Adrenal gland (tissue), 9 donors: ENCODE measurements at regions not wholly inside any gene's neighbourhood (a gene's known extent, or its start where the extent isn't known, plus 50 kb on each side); places are given as distances from the start of the nearest gene placed in this dataset.

Source experiments
- DNase-seq, 7 donors: peaks; one replicate each; pipeline ENCODE4 v3.0.0-alpha.2; 2019 to 2020
- H3K27ac ChIP-seq, 5 donors: fragments of 200-600 bp; sonication (generic) in 4 of 5; 1 replicate in 3 of 5; 2 replicates in 2 of 5; pipeline versions ENCODE4 v1.5.1 to v1.8.0; 2016 to 2020; ENCODE audit warnings: mild to moderate bottlenecking in 1 of 5
- H3K27me3 ChIP-seq: fragments of 200-600 bp; 2 replicates; pipeline ENCODE4 v1.8.0; 2021
- H3K36me3 ChIP-seq, 2 donors: fragments of 200-600 bp; replicated peaks in 1 of 2; 1 replicate in 1 of 2; 2 replicates in 1 of 2; pipeline versions ENCODE4 v1.5.1 to v1.8.0; 2018 to 2022
- H3K4me1 ChIP-seq, 2 donors: fragments of 200-600 bp; replicated peaks in 1 of 2; 1 replicate in 1 of 2; 2 replicates in 1 of 2; pipeline versions ENCODE4 v1.5.1 to v1.8.0; 2018 to 2021
- H3K4me3 ChIP-seq, 4 donors: fragments of 200-600 bp; sonication (generic) in 3 of 4; one replicate each; pipeline ENCODE4 v1.5.1; 2016 to 2018
- H3K9me3 ChIP-seq, 3 donors: fragments of 200-600 bp; sonication (generic) in 1 of 3; replicated peaks in 1 of 3; 1 replicate in 2 of 3; 2 replicates in 1 of 3; pipeline versions ENCODE4 v1.5.1 to v1.8.0; 2016 to 2021
- CTCF ChIP-seq, 6 experiments: fragments of 450-650 bp in 4 of 6; fragments of 200-600 bp in 2 of 6; sonication (generic) in 1 of 6; IDR thresholded peaks; 1 replicate in 5 of 6; 2 replicates in 1 of 6; pipeline versions ENCODE4 v1.5.1 to v1.8.0; 2016 to 2021; ENCODE audit warnings: antibody characterized with exemption in 6 of 6, mild to moderate bottlenecking in 2 of 6, moderate library complexity in 1 of 6
- POLR2A ChIP-seq, 2 donors: fragments of 450-650 bp; IDR thresholded peaks; one replicate each; pipeline ENCODE4 v1.6.1; 2017; ENCODE audit warnings: antibody characterized with exemption in 2 of 2, mild to moderate bottlenecking in 2 of 2, moderate library complexity in 1 of 2
- WGBS, 4 donors: extraction: QIAGEN DNeasy Blood & Tissue Kit in 2 of 4; methylation state at CpG; one replicate each; pipeline versions ENCODE4 v1.1.5 to v1.1.7; 2013 to 2017; 5-methylcytosine and 5-hydroxymethylcytosine counted together
- intact Hi-C, 2 donors: fragments of 100-400 bp; cut with DNase I; formaldehyde crosslinking; loops; one replicate each; pipeline versions ENCODE4 v1.14.1 to v1.15.0; 2022 to 2023
- donor health status: healthy with polysubstance abuse.
- donor health status: Bipolar disorder and iron deficiency.
- donor health status: DM: yes; HTN: yes; CAD: no.
- donor health status: DM: no; HTN: no; CAD: no.
- donor health status: DM: no; HTN: no; CAD: no.

- Histone ChIP-seq H3K27ac (no peak overlapping the region), H3K36me3 (no peaks in the 10 kb centered on the region), H3K4me3 (no peak overlapping the region), H3K27me3 (no peaks in the 10 kb centered on the region), H3K9me3 (no peaks in the 10 kb centered on the region), H3K4me1 (no peaks in the 10 kb centered on the region)
- WGBS, 4 donors = 88 to 100% (median 89%) methylated on average over 2 of the region's 2 CpGs
- TF ChIP-seq POLR2A (IDR thresholded peaks at IDR 0.05) = no peak
- TF ChIP-seq CTCF (IDR thresholded peaks at IDR 0.05) = no peak
- intact Hi-C loops = no loop called here
- DNase-seq = no peak
Observed at GRCh38 chr6:91137286-91137685, 550.4 kb upstream of the MAP3K7 start.

- Histone ChIP-seq H3K4me3 (no peak overlapping the region), H3K27me3 (no peaks in the 10 kb centered on the region), H3K9me3 (no peaks in the 10 kb centered on the region), H3K27ac (no peak overlapping the region), H3K36me3 (no peaks in the 10 kb centered on the region), H3K4me1 (no peaks in the 10 kb centered on the region)
- intact Hi-C loops = no loop called here
- DNase-seq = no peak
- TF ChIP-seq CTCF (IDR thresholded peaks at IDR 0.05) = no peak
- TF ChIP-seq POLR2A (IDR thresholded peaks at IDR 0.05) = no peak
- WGBS, 4 donors = 83 to 94% (median 88%) methylated on average over 2 of the region's 2 CpGs
Observed at GRCh38 chr6:91135406-91136103, 548.7 kb upstream of the MAP3K7 start.

- Histone ChIP-seq H3K27me3 (no peaks in the 10 kb centered on the region), H3K4me3 (no peak overlapping the region), H3K9me3 (no peaks in the 10 kb centered on the region), H3K4me1 (no peaks in the 10 kb centered on the region), H3K36me3 (no peaks in the 10 kb centered on the region), H3K27ac (no peak overlapping the region)
- intact Hi-C loops = no loop called here
- no peak for DNase-seq
- TF ChIP-seq POLR2A (IDR thresholded peaks at IDR 0.05) (no peak), CTCF (IDR thresholded peaks at IDR 0.05) (no peak)
- WGBS, 4 donors = 77 to 83% (median 79%) methylated on average over 3 of the region's 3 CpGs
Observed at GRCh38 chr6:91132461-91132860, 545.6 kb upstream of the MAP3K7 start.

- 63 to 72% (median 69%) methylated on average over 6 of the region's 6 CpGs for whole genome bisulfite sequencing, 4 donors
- Histone ChIP-seq H3K27ac (no peak overlapping the region), H3K4me3 (no peak overlapping the region), H3K36me3 (no peaks in the 10 kb centered on the region), H3K27me3 (no peaks in the 10 kb centered on the region), H3K9me3 (no peaks in the 10 kb centered on the region), H3K4me1 (no peaks in the 10 kb centered on the region)
- intact Hi-C loops = no loop called here
- DNase-seq = no peak
- TF ChIP-seq CTCF (IDR thresholded peaks at IDR 0.05) (no peak), POLR2A (IDR thresholded peaks at IDR 0.05) (no peak)
Observed at GRCh38 chr6:91130126-91130525, 543.3 kb upstream of the MAP3K7 start.
